ENCODE measurements at regions not wholly inside any gene's neighbourhood (a gene's known extent, or its start where the extent isn't known, plus 50 kb on each side); places are given as distances from the start of the nearest gene placed in this dataset.
"Not testable (repeated sequence)": the region's sequence is repeated elsewhere in the genome, so short reads cannot be mapped to it uniquely, and the experiment has no call there.

GRCh38 chr1:222906271-222906739, 91.5 kb downstream of the DISP1 start (continued):
- TF ChIP-seq GABPA (tag; conservative IDR thresholded peaks at IDR 0.05; ENCODE audit: low read depth) (peak; percentile 57), NFXL1 (CRISPR knock-in tag; IDR thresholded peaks at IDR 0.05) (0 out of 2 replicates have a peak, but pooled peaks have one; percentile 39), ZNF518B (CRISPR knock-in tag; IDR thresholded peaks at IDR 0.05) (peak; percentile 66; the same call in 1 of the 2 replicates), GMEB1 (CRISPR knock-in tag; IDR thresholded peaks at IDR 0.05) (peak; percentile 43; the same call in 1 of the 2 replicates), ATF1 (tag; IDR thresholded peaks at IDR 0.05) (peak; percentile 39; the same call in 1 of the 2 replicates), ZNF449 (CRISPR knock-in tag; IDR thresholded peaks at IDR 0.05) (peak; percentile 93), GTF2E2 (tag; IDR thresholded peaks at IDR 0.05) (0 out of 2 replicates have a peak, but pooled peaks have one; percentile 41), DMBX1 (CRISPR knock-in tag; IDR thresholded peaks at IDR 0.05; ENCODE audit: borderline replicate concordance) (peak; percentile 97), PYGO2 (tag; IDR thresholded peaks at IDR 0.05) (peak; percentile 94), ZNF212 (CRISPR knock-in tag; IDR thresholded peaks at IDR 0.05) (peak; percentile 90; the same call in 1 of the 2 replicates), RFX7 (CRISPR knock-in tag; IDR thresholded peaks at IDR 0.05) (peak; percentile 60; the same call in 1 of the 2 replicates), ZNF444 (CRISPR knock-in tag; IDR thresholded peaks at IDR 0.05) (peak; percentile 82; the same call in 1 of the 2 replicates)
- not testable (repeated sequence) for TF ChIP-seq ATF1 (CRISPR knock-in tag; IDR thresholded peaks at IDR 0.05)
- TF ChIP-seq, protein P1, sequence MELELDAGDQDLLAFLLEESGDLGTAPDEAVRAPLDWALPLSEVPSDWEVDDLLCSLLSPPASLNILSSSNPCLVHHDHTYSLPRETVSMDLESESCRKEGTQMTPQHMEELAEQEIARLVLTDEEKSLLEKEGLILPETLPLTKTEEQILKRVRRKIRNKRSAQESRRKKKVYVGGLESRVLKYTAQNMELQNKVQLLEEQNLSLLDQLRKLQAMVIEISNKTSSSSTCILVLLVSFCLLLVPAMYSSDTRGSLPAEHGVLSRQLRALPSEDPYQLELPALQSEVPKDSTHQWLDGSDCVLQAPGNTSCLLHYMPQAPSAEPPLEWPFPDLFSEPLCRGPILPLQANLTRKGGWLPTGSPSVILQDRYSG (tag; conservative IDR thresholded peaks at IDR 0.05; ENCODE audit: low read depth) = peak; percentile 97
- TF ChIP-seq, protein P2, sequence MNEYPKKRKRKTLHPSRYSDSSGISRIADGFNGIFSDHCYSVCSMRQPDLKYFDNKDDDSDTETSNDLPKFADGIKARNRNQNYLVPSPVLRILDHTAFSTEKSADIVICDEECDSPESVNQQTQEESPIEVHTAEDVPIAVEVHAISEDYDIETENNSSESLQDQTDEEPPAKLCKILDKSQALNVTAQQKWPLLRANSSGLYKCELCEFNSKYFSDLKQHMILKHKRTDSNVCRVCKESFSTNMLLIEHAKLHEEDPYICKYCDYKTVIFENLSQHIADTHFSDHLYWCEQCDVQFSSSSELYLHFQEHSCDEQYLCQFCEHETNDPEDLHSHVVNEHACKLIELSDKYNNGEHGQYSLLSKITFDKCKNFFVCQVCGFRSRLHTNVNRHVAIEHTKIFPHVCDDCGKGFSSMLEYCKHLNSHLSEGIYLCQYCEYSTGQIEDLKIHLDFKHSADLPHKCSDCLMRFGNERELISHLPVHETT (CRISPR knock-in tag; conservative IDR thresholded peaks at IDR 0.05 in 1 of 2, IDR thresholded peaks at IDR 0.05 in 1 of 2) = peak in 1 of 2 experiments; percentile 99; a peak in 2 of 4 replicates
- TF ChIP-seq, protein P3, sequence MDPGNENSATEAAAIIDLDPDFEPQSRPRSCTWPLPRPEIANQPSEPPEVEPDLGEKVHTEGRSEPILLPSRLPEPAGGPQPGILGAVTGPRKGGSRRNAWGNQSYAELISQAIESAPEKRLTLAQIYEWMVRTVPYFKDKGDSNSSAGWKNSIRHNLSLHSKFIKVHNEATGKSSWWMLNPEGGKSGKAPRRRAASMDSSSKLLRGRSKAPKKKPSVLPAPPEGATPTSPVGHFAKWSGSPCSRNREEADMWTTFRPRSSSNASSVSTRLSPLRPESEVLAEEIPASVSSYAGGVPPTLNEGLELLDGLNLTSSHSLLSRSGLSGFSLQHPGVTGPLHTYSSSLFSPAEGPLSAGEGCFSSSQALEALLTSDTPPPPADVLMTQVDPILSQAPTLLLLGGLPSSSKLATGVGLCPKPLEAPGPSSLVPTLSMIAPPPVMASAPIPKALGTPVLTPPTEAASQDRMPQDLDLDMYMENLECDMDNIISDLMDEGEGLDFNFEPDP (CRISPR knock-in tag; IDR thresholded peaks at IDR 0.05) = peak; percentile 91
